HG02870 (cell line): ENCODE measurements at regions not wholly inside any gene's neighbourhood (a gene's known extent, or its start where the extent isn't known, plus 50 kb on each side); places are given as distances from the start of the nearest gene placed in this dataset.
"Not testable (repeated sequence)": the region's sequence is repeated elsewhere in the genome, so short reads cannot be mapped to it uniquely, and the experiment has no call there.

Source experiments
- ATAC-seq: cut with Tn5 transposase; IDR thresholded peaks from one replicate; pipeline ENCODE4 v1.9.1; 2021; ENCODE audit warnings: mild to moderate bottlenecking, moderate library complexity; ENCODE audit not compliant: unreplicated experiment

GRCh38 chr20:53778041-53778516, 184.4 kb upstream of the ZNF217 start:
- ATAC-seq = no peak

DNA sequence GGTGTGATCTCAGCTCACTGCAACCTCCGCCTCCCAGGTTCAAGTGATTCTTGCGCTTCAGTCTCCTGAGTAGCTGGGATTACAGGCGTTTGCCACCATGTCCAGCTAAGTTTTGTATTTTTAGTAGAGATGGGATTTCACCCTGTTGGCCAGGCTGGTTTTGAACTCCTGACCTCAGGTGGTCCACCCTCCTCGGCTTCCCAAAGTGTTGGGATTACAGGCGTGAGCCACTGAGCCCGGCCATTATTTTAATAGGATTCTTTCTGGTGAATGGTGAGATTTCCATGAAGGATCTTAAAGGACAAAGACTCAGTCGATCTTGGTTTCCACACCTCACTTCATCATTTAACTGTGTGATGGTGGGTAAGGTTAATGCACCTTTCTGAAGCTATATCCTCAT, 183.8 kb upstream of the ZNF217 start:
- ATAC-seq = not testable (repeated sequence)

DNA sequence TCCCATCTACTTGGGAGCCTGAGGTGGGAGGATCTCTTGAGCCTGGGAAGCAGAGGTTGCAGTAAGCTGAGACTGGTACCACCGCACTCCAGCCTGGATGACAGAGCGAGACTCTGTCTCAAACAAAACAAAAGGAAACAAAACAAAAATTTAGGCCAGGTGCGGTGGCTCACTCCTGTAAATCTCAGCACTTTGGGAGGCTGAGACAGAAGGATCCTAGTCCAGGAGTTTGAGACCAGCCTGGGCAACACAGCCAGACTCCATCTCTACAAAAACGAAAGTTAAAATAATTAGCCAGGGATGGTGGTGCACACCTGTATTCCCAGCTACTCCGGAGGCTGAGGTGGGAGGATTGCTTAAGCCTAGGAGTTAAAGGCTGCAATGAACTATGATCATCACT, 183.2 kb upstream of the ZNF217 start:
- ATAC-seq = no peak

- ATAC-seq = no peak
Observed at GRCh38 chr20:53774461-53775203, 181.0 kb upstream of the ZNF217 start.

DNA sequence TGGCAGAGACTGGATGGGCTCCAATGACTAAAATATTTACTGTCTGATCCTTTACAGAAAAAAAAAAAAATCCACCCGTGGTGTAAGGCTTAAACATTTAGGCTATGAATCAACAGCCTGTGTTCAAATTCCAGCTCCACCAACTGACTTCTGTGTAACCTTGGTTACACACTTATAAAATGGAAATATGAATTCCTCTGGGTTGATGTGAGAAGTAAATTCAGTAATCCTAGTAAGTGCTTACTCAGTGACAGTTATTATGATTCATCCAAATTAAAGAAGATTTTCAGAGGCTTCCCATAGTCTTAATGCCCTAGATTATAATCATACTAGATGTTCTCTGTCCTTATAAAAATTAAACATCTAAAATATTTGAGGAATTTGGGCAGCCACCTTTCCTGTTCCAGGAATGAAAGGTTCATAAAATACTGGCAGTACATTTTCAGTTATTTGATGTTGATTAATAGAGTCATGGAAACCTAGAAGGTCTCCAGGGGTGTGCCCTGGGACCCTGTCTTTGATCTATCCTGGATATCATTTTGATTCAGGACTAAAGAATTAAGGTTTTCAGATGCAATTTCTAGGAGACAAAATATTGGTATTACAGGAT, 180.3 kb upstream of the ZNF217 start:
- ATAC-seq = no peak

- ATAC-seq = not testable (repeated sequence)
Observed at GRCh38 chr20:53773066-53773791, 179.6 kb upstream of the ZNF217 start.

DNA sequence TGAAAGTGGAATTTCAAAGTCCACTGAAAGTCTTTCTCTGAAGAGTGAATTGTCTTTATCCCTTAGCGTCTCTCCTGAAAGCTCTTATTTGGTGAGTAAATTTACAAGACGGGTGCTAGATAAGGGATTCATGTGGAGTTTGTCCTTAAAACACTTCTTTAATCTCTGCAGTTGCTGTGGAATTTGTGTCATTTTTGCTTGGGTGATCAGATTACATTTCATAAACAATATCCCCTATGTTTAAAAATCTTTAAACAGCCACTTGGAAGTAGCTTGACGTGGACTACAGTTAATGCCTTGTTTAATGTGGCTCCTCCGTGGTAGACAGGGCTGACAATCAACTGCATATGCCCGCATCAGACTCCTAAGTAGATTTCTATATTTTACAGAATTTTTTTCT, 175.4 kb upstream of the ZNF217 start:
- ATAC-seq = no peak

DNA sequence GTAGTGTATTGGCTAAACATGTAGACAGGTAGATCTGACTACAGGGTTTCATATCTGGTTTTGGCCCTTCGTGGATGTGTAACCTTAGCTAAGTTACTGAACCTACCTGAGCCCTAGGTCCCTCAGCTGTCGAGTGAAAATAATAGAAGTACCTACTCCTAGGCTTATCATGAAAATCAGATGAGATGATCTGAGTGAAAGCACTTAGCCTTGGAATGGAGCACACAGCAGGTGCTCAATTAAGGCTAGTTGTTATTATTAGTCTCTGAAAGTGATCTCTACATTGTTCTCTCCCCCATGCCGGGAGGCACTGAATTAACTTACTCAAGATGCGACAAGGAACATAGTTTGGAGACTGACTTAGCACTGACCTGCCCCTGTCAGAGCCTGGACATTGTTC, 174.7 kb upstream of the ZNF217 start:
- ATAC-seq = no peak

GRCh38 chr20:53767206-53767930, 173.7 kb upstream of the ZNF217 start:
- ATAC-seq = no peak

DNA sequence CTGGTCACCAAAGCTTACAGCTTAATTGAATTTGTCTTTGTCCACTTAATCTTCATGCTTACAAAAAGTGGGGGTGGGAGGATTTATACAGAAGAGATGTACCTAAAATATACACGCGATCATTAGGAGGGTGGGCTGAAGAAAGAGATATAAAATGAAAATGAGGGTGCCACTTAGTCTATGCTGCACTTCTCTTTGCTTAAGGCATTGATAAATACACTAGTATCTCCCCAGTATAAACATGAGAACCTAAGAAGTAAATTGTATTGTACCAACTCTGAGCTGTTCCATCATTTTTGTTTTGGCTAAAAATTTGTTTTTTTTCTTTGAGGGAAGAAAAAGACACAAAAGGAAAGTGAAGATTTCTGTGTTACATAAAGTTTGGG, 170.8 kb upstream of the ZNF217 start:
- ATAC-seq = no peak

DNA sequence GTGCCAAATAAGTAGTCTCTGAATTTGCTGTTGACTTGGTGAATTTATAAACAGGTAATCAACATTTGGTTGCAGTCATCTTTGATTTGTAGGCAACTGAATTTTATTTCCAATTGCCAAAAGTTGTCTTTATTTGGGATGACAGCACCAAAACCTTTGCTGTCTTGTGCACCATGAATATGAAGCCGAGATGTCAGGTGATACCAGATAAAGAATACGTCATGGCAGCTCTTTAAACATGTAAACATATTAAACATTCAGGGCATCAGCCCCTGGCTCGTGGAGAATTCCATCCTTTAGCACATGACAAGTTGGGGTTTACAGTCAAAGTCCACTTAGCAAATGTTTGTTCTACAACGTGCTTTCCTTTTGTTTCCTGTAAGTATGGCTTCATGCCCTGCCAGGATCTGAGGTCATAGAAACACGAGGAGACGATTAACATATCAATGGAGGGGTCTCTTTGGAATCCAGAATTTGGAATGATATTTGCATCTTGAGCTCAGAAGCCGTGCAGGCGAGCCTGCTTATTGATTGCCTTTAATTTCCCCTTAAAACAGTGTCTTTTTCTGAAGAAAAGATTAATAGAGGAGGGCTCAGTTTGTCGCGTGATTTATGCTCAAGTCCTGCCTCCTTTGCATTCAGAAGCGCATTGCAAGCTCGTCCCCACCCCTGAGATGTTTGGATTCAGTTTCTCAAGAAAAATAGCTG, 170.2 kb upstream of the ZNF217 start:
- ATAC-seq = no peak

DNA sequence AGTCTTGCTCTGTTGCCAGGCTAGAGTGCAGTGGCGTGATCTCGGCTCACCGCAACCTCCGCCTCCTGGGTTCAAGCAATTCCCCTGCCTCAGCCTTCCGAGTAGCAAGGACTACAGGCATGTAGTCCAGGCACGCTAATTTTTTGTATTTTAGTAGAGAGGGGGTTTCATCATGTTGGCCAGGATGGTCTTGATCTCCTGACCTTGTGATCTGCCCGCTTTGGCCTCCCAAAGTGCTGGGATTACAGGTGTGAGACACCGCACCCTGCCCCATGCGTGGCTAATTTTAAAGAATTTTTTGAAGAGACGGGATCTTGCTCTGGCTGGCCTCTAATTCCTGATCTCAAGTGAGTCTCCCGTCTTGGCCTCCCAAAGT, 168.8 kb upstream of the ZNF217 start:
- ATAC-seq = not testable (repeated sequence)

GRCh38 chr20:53760025-53760441, 166.4 kb upstream of the ZNF217 start:
- ATAC-seq = peak; percentile 54

- ATAC-seq = no peak
Observed at GRCh38 chr20:53757472-53757913, 163.9 kb upstream of the ZNF217 start.

- no peak for ATAC-seq
Observed at GRCh38 chr20:53755733-53756531, 162.3 kb upstream of the ZNF217 start.

GRCh38 chr20:53753880-53754459, 160.3 kb upstream of the ZNF217 start:
- no peak for ATAC-seq

DNA sequence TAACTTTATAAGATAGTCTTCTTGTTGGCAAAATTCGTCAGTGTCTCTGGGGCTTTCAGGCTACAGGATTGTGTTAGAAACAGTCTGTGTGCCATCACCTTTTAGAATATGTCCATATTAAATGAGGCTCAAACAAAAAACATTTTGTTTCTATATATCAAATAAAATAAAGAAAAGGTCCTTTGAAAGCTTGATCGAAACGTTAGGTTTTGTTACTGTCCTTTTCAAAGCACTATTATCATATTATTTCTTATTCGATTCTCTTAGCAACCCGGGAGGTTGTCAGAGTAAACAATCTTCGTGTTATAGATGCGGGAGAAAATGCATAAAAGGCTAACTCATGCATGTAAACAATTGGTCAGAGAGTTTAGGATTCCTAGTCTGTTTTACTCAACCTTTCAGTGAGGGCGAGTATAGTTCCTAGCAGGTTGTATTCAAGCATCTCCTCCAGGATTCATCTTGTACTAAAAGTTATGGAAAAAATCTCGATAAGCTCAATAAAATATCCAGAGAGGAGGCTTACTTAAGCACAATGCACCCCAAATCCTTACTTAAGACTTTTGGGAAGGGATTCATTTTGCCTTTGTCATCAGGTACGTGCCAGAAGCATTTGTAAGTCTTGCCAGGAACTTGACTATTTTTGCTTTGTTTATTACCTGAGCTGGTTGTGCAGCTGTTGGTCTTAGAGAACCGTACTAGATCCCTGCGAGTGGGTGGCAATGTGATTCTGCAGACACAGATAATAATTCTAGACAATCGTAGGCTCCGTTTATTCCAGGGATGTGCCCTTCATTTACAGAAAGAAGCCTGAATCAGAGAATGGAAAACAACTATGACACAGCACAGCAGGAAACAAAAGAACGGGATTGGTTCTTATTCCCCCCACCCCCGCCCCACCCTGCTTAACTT, 159.6 kb upstream of the ZNF217 start:
- ATAC-seq = no peak

GRCh38 chr20:53752583-53752970, 158.9 kb upstream of the ZNF217 start:
- ATAC-seq = no peak
